ENCODE measurements at regions not wholly inside any gene's neighbourhood (a gene's known extent, or its start where the extent isn't known, plus 50 kb on each side); places are given as distances from the start of the nearest gene placed in this dataset.

GRCh38 chr22:22702237-22703202 is 58.1 kb downstream of the GGTLC2 start:
- H2BK5ac ChIP-seq (ENCODE audit: low read depth, low read length, poor library complexity, severe bottlenecking) = no peak overlapping the region
- no peak overlapping the region for H2BK15ac ChIP-seq (ENCODE audit: low read depth, poor library complexity, severe bottlenecking)
- no peak overlapping the region for H2AK5ac ChIP-seq (ENCODE audit: low read length, severe bottlenecking)
- H3K27me3 ChIP-seq (ENCODE audit: control insufficient read depth in 1 of 2, insufficient read depth in 1 of 2, low read length in 2 of 2) = peaks cover 0 to 3% of the 10 kb centered on the region in 2 experiments
- no peak overlapping the region for H3K4me2 ChIP-seq (ENCODE audit: low read length, poor library complexity, severe bottlenecking)
- H2BK12ac ChIP-seq (ENCODE audit: low read length in 2 of 2) = no peak overlapping the region
- 36% methylated on average over 9 of the region's 9 CpGs for WGBS
- no peak overlapping the region for H3K18ac ChIP-seq (ENCODE audit: low read depth in 1 of 2, low read length in 2 of 2)
- H2BK120ac ChIP-seq (ENCODE audit: low read depth, low read length) = no peak overlapping the region
- H3K79me1 ChIP-seq (replicated peaks; ENCODE audit: low read length, poor library complexity, severe bottlenecking) = no peaks in the 10 kb centered on the region
- H3K27ac ChIP-seq (ENCODE audit: low read length, poor library complexity, severe bottlenecking) = no peak overlapping the region
- H3K4me1 ChIP-seq (ENCODE audit: control insufficient read depth, insufficient read depth, low read depth, low read length) = no peaks in the 10 kb centered on the region
- no peak overlapping the region for H4K8ac ChIP-seq (ENCODE audit: low read length)
- no peak overlapping the region for H2AFZ ChIP-seq (ENCODE audit: low read depth, low read length)
- DNase-seq = no peak
- H3K23ac ChIP-seq (ENCODE audit: low read length in 2 of 2) = no peak overlapping the region
- no peak overlapping the region for H3K14ac ChIP-seq (ENCODE audit: low read length in 2 of 2)
- no peaks in the 10 kb centered on the region for H3K36me3 ChIP-seq (ENCODE audit: control insufficient read depth in 1 of 2, insufficient read depth in 2 of 2, low read depth in 1 of 2, low read length in 2 of 2)
- H3K9ac ChIP-seq (ENCODE audit: low read length) = no peak overlapping the region
- no peak overlapping the region for H3K4me3 ChIP-seq (ENCODE audit: insufficient read depth in 1 of 2, low read depth in 1 of 2, low read length in 2 of 2)
- no peak overlapping the region for H4K91ac ChIP-seq (ENCODE audit: low read length)
- H3K4ac ChIP-seq (ENCODE audit: low read depth in 1 of 2, low read length in 2 of 2) = no peak overlapping the region
- no peaks in the 10 kb centered on the region for H3K9me3 ChIP-seq (ENCODE audit: control insufficient read depth, low read length)

- DNase-seq = no peak
- H2BK5ac ChIP-seq (ENCODE audit: low read depth, low read length, poor library complexity, severe bottlenecking) = no peak overlapping the region
- 61% methylated on average over 4 of the region's 4 CpGs for WGBS
Measured at GRCh38 chr22:22703203-22703570, 58.8 kb downstream of the GGTLC2 start.

GRCh38 chr22:22703715-22704114 is 59.3 kb downstream of the GGTLC2 start:
- 56% methylated on average over 4 of the region's 5 CpGs for WGBS
- Histone ChIP-seq H2BK15ac (ENCODE audit: low read depth, poor library complexity, severe bottlenecking) (no peak overlapping the region), H2AK5ac (ENCODE audit: low read length, severe bottlenecking) (no peak overlapping the region), H3K79me1 (replicated peaks; ENCODE audit: low read length, poor library complexity, severe bottlenecking) (no peaks in the 10 kb centered on the region), H3K36me3 (ENCODE audit: control insufficient read depth in 1 of 2, insufficient read depth in 2 of 2, low read depth in 1 of 2, low read length in 2 of 2) (no peaks in the 10 kb centered on the region), H4K8ac (ENCODE audit: low read length) (no peak overlapping the region), H2BK12ac (ENCODE audit: low read length in 2 of 2) (no peak overlapping the region), H2AFZ (ENCODE audit: low read depth, low read length) (no peak overlapping the region), H3K14ac (ENCODE audit: low read length in 2 of 2) (no peak overlapping the region), H3K27ac (ENCODE audit: low read length, poor library complexity, severe bottlenecking) (no peak overlapping the region), H2BK120ac (ENCODE audit: low read depth, low read length) (no peak overlapping the region), H3K4ac (ENCODE audit: low read depth in 1 of 2, low read length in 2 of 2) (no peak overlapping the region), H3K9me3 (ENCODE audit: control insufficient read depth, low read length) (no peaks in the 10 kb centered on the region), H3K4me2 (ENCODE audit: low read length, poor library complexity, severe bottlenecking) (no peak overlapping the region), H2BK5ac (ENCODE audit: low read depth, low read length, poor library complexity, severe bottlenecking) (no peak overlapping the region), H3K27me3 (ENCODE audit: control insufficient read depth in 1 of 2, insufficient read depth in 1 of 2, low read length in 2 of 2) (peaks cover 3 to 4% of the 10 kb centered on the region in 2 experiments), H3K4me1 (ENCODE audit: control insufficient read depth, insufficient read depth, low read depth, low read length) (no peaks in the 10 kb centered on the region), H3K18ac (ENCODE audit: low read depth in 1 of 2, low read length in 2 of 2) (no peak overlapping the region), H3K4me3 (ENCODE audit: insufficient read depth in 1 of 2, low read depth in 1 of 2, low read length in 2 of 2) (no peak overlapping the region), H3K23ac (ENCODE audit: low read length in 2 of 2) (no peak overlapping the region), H3K9ac (ENCODE audit: low read length) (no peak overlapping the region), H4K91ac (ENCODE audit: low read length) (no peak overlapping the region)
- DNase-seq = no peak

More at GRCh38 chr22:22703203-22703570, 58.8 kb downstream of the GGTLC2 start:
- no peak overlapping the region for H3K27ac ChIP-seq (ENCODE audit: low read length, poor library complexity, severe bottlenecking)
- no peak overlapping the region for H3K23ac ChIP-seq (ENCODE audit: low read length in 2 of 2)
- no peaks in the 10 kb centered on the region for H3K36me3 ChIP-seq (ENCODE audit: control insufficient read depth in 1 of 2, insufficient read depth in 2 of 2, low read depth in 1 of 2, low read length in 2 of 2)
- H4K8ac ChIP-seq (ENCODE audit: low read length) = no peak overlapping the region
- H3K79me1 ChIP-seq (replicated peaks; ENCODE audit: low read length, poor library complexity, severe bottlenecking) = no peaks in the 10 kb centered on the region
- no peak overlapping the region for H2BK12ac ChIP-seq (ENCODE audit: low read length in 2 of 2)
- H3K4me3 ChIP-seq (ENCODE audit: insufficient read depth in 1 of 2, low read depth in 1 of 2, low read length in 2 of 2) = no peak overlapping the region
- no peaks in the 10 kb centered on the region for H3K4me1 ChIP-seq (ENCODE audit: control insufficient read depth, insufficient read depth, low read depth, low read length)
- no peak overlapping the region for H2AFZ ChIP-seq (ENCODE audit: low read depth, low read length)
- H3K9ac ChIP-seq (ENCODE audit: low read length) = no peak overlapping the region
- no peak overlapping the region for H3K4ac ChIP-seq (ENCODE audit: low read depth in 1 of 2, low read length in 2 of 2)
- H3K9me3 ChIP-seq (ENCODE audit: control insufficient read depth, low read length) = no peaks in the 10 kb centered on the region
- H2AK5ac ChIP-seq (ENCODE audit: low read length, severe bottlenecking) = no peak overlapping the region
- H3K27me3 ChIP-seq (ENCODE audit: control insufficient read depth in 1 of 2, insufficient read depth in 1 of 2, low read length in 2 of 2) = peaks cover 0 to 3% of the 10 kb centered on the region in 2 experiments
- H4K91ac ChIP-seq (ENCODE audit: low read length) = no peak overlapping the region
- no peak overlapping the region for H2BK120ac ChIP-seq (ENCODE audit: low read depth, low read length)
- no peak overlapping the region for H3K18ac ChIP-seq (ENCODE audit: low read depth in 1 of 2, low read length in 2 of 2)
- no peak overlapping the region for H3K14ac ChIP-seq (ENCODE audit: low read length in 2 of 2)
- no peak overlapping the region for H3K4me2 ChIP-seq (ENCODE audit: low read length, poor library complexity, severe bottlenecking)
- H2BK15ac ChIP-seq (ENCODE audit: low read depth, poor library complexity, severe bottlenecking) = no peak overlapping the region

GRCh38 chr22:22704156-22704946 is 59.9 kb downstream of the GGTLC2 start:
- Histone ChIP-seq H3K9ac (ENCODE audit: low read length) (no peak overlapping the region), H2BK5ac (ENCODE audit: low read depth, low read length, poor library complexity, severe bottlenecking) (no peak overlapping the region), H2BK12ac (ENCODE audit: low read length in 2 of 2) (no peak overlapping the region), H3K79me1 (replicated peaks; ENCODE audit: low read length, poor library complexity, severe bottlenecking) (no peaks in the 10 kb centered on the region), H4K8ac (ENCODE audit: low read length) (no peak overlapping the region), H3K4me2 (ENCODE audit: low read length, poor library complexity, severe bottlenecking) (no peak overlapping the region), H3K18ac (ENCODE audit: low read depth in 1 of 2, low read length in 2 of 2) (no peak overlapping the region), H2BK120ac (ENCODE audit: low read depth, low read length) (no peak overlapping the region), H3K4me3 (ENCODE audit: insufficient read depth in 1 of 2, low read depth in 1 of 2, low read length in 2 of 2) (no peak overlapping the region), H3K27ac (ENCODE audit: low read length, poor library complexity, severe bottlenecking) (no peak overlapping the region), H2AFZ (ENCODE audit: low read depth, low read length) (no peak overlapping the region), H3K4ac (ENCODE audit: low read depth in 1 of 2, low read length in 2 of 2) (no peak overlapping the region), H3K36me3 (ENCODE audit: control insufficient read depth in 1 of 2, insufficient read depth in 2 of 2, low read depth in 1 of 2, low read length in 2 of 2) (no peaks in the 10 kb centered on the region), H3K27me3 (ENCODE audit: control insufficient read depth in 1 of 2, insufficient read depth in 1 of 2, low read length in 2 of 2) (peaks cover 3 to 8% of the 10 kb centered on the region in 2 experiments), H3K23ac (ENCODE audit: low read length in 2 of 2) (no peak overlapping the region), H4K91ac (ENCODE audit: low read length) (no peak overlapping the region), H3K14ac (ENCODE audit: low read length in 2 of 2) (no peak overlapping the region), H3K4me1 (ENCODE audit: control insufficient read depth, insufficient read depth, low read depth, low read length) (no peaks in the 10 kb centered on the region), H2AK5ac (ENCODE audit: low read length, severe bottlenecking) (no peak overlapping the region), H2BK15ac (ENCODE audit: low read depth, poor library complexity, severe bottlenecking) (no peak overlapping the region), H3K9me3 (ENCODE audit: control insufficient read depth, low read length) (no peaks in the 10 kb centered on the region)
- DNase-seq = no peak
- WGBS = 61% methylated on average over 9 of the region's 9 CpGs

All from mesenchymal stem cell (in vitro differentiated cells and primary cell).